ENCODE measurements at regions not wholly inside any gene's neighbourhood (a gene's known extent, or its start where the extent isn't known, plus 50 kb on each side); places are given as distances from the start of the nearest gene placed in this dataset.
"Not testable (repeated sequence)": the region's sequence is repeated elsewhere in the genome, so short reads cannot be mapped to it uniquely, and the experiment has no call there.

DNA sequence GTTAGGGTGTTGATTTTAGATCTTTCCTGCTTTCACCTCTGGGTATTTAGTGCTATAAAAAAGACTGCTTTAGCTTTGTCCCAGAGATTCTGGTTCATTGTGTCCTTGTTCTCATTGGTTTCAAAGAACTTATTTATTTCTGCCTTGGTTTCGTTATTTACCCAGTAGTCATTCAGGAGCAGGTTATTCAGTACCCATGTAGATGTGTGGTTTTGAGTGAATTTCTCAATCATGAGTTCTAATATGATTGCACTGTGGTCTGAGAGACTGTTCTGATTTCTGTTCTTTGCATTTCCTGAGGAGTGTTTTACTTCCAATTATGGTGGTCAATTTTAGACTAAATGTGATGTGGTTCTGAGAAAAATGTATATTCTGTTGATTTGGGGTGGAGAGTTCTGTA, 167.1 kb upstream of the KYNU start:
- TF ChIP-seq, protein P1, sequence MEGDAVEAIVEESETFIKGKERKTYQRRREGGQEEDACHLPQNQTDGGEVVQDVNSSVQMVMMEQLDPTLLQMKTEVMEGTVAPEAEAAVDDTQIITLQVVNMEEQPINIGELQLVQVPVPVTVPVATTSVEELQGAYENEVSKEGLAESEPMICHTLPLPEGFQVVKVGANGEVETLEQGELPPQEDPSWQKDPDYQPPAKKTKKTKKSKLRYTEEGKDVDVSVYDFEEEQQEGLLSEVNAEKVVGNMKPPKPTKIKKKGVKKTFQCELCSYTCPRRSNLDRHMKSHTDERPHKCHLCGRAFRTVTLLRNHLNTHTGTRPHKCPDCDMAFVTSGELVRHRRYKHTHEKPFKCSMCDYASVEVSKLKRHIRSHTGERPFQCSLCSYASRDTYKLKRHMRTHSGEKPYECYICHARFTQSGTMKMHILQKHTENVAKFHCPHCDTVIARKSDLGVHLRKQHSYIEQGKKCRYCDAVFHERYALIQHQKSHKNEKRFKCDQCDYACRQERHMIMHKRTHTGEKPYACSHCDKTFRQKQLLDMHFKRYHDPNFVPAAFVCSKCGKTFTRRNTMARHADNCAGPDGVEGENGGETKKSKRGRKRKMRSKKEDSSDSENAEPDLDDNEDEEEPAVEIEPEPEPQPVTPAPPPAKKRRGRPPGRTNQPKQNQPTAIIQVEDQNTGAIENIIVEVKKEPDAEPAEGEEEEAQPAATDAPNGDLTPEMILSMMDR (IDR thresholded peaks at IDR 0.05; ENCODE audit: unreplicated experiment) = no peak
- Mint-ChIP-seq H3K4me3 (ENCODE audit: unreplicated experiment) (no peak overlapping the region), H3K4me1 (ENCODE audit: unreplicated experiment) (no peaks in the 10 kb centered on the region), H3K27ac (ENCODE audit: unreplicated experiment) (no peak overlapping the region), H3K36me3 (ENCODE audit: low read depth, unreplicated experiment) (no peaks in the 10 kb centered on the region), H3K27me3 (ENCODE audit: unreplicated experiment) (no peaks in the 10 kb centered on the region), H3K9me3 (ENCODE audit: unreplicated experiment) (no peaks in the 10 kb centered on the region)
- DNase-seq (ENCODE audit: low spot score) = no peak

DNA sequence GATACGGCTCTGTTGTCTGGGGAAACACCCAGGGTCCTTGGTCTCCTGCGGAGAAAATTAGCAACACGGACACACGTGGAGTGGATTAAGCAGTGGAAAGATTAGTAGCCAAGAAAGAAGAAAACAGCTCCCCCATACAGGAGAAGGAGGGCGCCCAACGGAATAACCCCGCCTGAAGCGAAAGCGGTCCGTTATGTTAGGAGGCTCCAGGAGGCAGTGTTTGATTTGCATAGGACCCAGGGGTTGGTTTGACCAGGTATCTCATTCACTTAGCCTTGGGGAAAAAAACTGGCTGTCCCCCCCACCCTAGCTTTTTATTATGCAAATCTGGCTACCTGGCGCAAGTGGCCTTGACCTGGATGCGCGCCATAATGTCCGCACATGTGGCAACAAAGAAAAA, 170.1 kb upstream of the KYNU start:
- no peak overlapping the region for H3K4me3 Mint-ChIP-seq (ENCODE audit: unreplicated experiment)
- TF ChIP-seq, protein P1 (IDR thresholded peaks at IDR 0.05; ENCODE audit: unreplicated experiment) = no peak
- H3K27ac Mint-ChIP-seq (ENCODE audit: unreplicated experiment) = no peak overlapping the region
- no peaks in the 10 kb centered on the region for H3K36me3 Mint-ChIP-seq (ENCODE audit: low read depth, unreplicated experiment)
- no peaks in the 10 kb centered on the region for H3K9me3 Mint-ChIP-seq (ENCODE audit: unreplicated experiment)
- H3K27me3 Mint-ChIP-seq (ENCODE audit: unreplicated experiment) = no peaks in the 10 kb centered on the region
- H3K4me1 Mint-ChIP-seq (ENCODE audit: unreplicated experiment) = no peaks in the 10 kb centered on the region
- no peak for DNase-seq (ENCODE audit: low spot score)

DNA sequence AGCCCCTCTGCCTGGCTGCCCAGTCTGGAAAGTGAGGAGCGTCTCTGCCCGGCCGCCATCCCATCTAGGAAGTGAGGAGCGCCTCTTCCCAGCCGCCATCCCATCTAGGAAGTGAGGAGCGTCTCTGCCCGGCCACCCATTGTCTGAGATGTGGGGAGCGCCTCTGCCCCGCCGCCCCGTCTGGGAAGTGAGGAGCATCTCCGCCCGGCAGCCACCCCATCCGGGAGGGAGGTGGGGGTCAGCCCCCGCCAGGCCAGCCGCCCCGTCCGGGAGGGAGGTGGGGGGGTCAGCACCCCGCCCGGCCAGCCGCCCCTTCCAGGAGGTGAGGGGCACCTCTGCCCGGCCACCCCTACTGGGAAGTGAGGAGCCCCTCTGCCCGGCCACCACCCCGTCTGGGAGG, 175.1 kb upstream of the KYNU start:
- H3K4me3 Mint-ChIP-seq (ENCODE audit: unreplicated experiment); H3K9me3 Mint-ChIP-seq (ENCODE audit: unreplicated experiment); H3K27me3 Mint-ChIP-seq (ENCODE audit: unreplicated experiment); H3K4me1 Mint-ChIP-seq (ENCODE audit: unreplicated experiment); H3K36me3 Mint-ChIP-seq (ENCODE audit: low read depth, unreplicated experiment); DNase-seq (ENCODE audit: low spot score); H3K27ac Mint-ChIP-seq (ENCODE audit: unreplicated experiment): not testable (repeated sequence)

DNA sequence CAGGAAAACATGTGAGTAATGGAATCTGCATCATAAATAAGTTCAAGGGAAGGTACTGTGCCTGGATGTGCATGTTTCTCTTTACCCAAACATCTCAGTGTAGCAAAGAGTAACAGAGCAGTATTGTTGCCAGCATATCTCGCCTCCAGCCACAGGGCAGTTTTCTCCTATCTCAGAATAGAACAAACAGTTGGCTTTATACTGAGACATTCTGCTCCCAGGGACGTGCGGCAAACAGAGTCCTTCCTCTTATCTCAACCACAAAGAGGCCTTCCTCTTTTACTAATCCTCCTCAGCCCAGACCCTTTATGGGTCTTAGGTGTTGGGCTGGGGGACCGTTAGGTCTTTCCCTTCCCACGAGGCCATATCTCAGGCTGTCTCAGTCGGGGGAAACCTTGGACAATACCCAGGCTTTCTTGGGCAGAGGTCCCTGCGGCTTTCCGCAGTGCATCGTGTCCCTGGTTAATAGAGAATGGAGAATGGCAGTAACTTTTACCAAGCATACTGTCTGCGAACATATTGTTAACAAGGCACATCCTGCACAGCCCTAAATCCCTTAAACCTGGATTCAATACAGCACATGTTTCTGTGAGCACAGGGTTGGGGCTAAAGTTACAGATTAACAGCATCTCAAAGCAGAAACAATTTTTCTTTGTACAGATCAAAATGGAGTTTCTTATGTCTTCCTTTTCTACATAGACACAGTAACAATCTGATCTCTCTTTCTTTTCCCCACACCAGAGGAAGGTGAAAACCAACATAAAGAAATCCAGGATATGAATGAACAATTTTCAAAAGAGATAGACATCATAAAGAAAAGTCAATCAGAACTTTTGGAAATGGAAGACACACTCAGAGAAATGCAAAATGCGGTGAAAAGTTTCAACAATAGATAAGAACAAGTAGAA, 181.9 kb upstream of the KYNU start:
- H3K9me3 Mint-ChIP-seq (ENCODE audit: unreplicated experiment); H3K27me3 Mint-ChIP-seq (ENCODE audit: unreplicated experiment); H3K4me3 Mint-ChIP-seq (ENCODE audit: unreplicated experiment); DNase-seq (ENCODE audit: low spot score); H3K27ac Mint-ChIP-seq (ENCODE audit: unreplicated experiment); H3K36me3 Mint-ChIP-seq (ENCODE audit: low read depth, unreplicated experiment): not testable (repeated sequence)
- H3K4me1 Mint-ChIP-seq (ENCODE audit: unreplicated experiment) = peaks cover 18% of the 10 kb centered on the region

DNA sequence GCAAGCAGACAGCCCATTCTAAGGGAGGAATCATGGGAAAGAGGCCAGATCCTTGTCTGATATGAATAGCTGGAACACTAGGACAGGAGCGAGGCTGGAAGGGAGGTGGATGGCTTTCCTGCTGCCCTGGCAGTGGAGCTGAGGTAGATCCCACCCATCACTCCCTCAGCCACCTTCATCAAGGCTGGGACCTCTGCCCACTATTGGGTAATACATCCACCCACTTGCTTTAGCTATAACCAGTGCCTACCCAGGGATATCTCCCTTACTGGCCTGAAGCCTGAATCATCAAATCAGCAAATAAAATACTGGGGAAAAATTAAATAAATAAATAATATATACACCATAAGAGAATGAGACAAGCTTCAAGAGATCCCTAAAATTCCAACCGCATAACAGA, 183.2 kb upstream of the KYNU start:
- DNase-seq (ENCODE audit: low spot score) = no peak
- TF ChIP-seq, protein P1 (IDR thresholded peaks at IDR 0.05; ENCODE audit: unreplicated experiment) = no peak
- Mint-ChIP-seq H3K27ac (ENCODE audit: unreplicated experiment) (no peak overlapping the region), H3K27me3 (ENCODE audit: unreplicated experiment) (no peaks in the 10 kb centered on the region), H3K4me3 (ENCODE audit: unreplicated experiment) (no peak overlapping the region), H3K9me3 (ENCODE audit: unreplicated experiment) (no peaks in the 10 kb centered on the region), H3K4me1 (ENCODE audit: unreplicated experiment) (peaks cover 18% of the 10 kb centered on the region), H3K36me3 (ENCODE audit: low read depth, unreplicated experiment) (no peaks in the 10 kb centered on the region)

DNA sequence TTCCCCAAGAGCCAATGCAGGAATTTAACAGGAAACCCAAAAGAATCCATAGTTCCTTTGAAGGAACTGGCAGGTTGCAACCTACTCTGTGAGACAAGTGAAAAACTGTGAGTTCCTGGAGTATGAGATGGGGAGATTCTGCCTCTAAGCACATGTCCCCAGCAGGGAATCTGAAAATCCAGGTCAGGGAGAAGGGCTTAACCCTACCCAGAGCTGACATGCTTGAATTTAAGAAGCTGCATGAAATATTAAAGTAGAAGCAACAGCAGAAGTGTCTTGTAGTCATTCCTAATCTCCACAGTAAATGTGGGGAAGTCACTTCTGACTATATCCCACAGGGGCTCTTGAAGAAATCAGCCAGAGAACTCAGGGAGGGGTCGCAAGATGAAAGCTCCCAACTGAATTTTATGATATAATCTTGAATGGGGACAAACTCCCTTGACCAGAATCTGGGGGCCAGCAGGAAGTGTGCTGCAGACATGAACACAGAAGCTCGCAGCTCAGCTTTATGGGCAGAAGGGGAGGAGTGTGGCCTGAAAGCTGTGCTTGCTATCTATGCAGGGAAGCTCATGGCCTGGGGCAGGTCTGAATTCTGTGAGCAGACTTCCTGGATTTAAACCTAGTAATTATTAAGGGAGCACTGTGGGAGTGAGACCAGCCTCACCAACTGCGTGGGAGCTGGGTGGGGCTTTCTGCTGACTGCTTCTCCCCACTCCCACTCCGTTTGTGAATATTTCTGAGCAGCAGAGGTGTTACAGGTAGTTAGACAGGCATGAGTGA, 184.1 kb upstream of the KYNU start:
- Mint-ChIP-seq H3K4me3 (ENCODE audit: unreplicated experiment) (no peak overlapping the region), H3K27me3 (ENCODE audit: unreplicated experiment) (no peaks in the 10 kb centered on the region), H3K27ac (ENCODE audit: unreplicated experiment) (peak overlapping the region; percentile 65), H3K36me3 (ENCODE audit: low read depth, unreplicated experiment) (no peaks in the 10 kb centered on the region), H3K4me1 (ENCODE audit: unreplicated experiment) (peaks cover 18% of the 10 kb centered on the region), H3K9me3 (ENCODE audit: unreplicated experiment) (no peaks in the 10 kb centered on the region)
- no peak for DNase-seq (ENCODE audit: low spot score)
- TF ChIP-seq, protein P1 (IDR thresholded peaks at IDR 0.05; ENCODE audit: unreplicated experiment) = no peak

All from endothelial cell (in vitro differentiated cells).